ENCODE measurements at regions not wholly inside any gene's neighbourhood (a gene's known extent, or its start where the extent isn't known, plus 50 kb on each side); places are given as distances from the start of the nearest gene placed in this dataset.

GRCh38 chr1:110768605-110769004, 93.9 kb upstream of the KCNA3 start:
- TF ChIP-seq, protein P1, sequence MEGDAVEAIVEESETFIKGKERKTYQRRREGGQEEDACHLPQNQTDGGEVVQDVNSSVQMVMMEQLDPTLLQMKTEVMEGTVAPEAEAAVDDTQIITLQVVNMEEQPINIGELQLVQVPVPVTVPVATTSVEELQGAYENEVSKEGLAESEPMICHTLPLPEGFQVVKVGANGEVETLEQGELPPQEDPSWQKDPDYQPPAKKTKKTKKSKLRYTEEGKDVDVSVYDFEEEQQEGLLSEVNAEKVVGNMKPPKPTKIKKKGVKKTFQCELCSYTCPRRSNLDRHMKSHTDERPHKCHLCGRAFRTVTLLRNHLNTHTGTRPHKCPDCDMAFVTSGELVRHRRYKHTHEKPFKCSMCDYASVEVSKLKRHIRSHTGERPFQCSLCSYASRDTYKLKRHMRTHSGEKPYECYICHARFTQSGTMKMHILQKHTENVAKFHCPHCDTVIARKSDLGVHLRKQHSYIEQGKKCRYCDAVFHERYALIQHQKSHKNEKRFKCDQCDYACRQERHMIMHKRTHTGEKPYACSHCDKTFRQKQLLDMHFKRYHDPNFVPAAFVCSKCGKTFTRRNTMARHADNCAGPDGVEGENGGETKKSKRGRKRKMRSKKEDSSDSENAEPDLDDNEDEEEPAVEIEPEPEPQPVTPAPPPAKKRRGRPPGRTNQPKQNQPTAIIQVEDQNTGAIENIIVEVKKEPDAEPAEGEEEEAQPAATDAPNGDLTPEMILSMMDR (IDR thresholded peaks at IDR 0.05), result no peak
- TF ChIP-seq POLR2A (IDR thresholded peaks at IDR 0.05) (no peak), EP300 (IDR thresholded peaks at IDR 0.05) (no peak)
